Pancreas (tissue), 10 donors: ENCODE measurements at regions not wholly inside any gene's neighbourhood (a gene's known extent, or its start where the extent isn't known, plus 50 kb on each side); places are given as distances from the start of the nearest gene placed in this dataset.

ENCODE experiments used
- ATAC-seq, 4 donors: fragments of 200-7000 bp; cut with Tn5 transposase; one replicate each; pipeline versions ENCODE4 v1.8.0 to v1.9.1; 2020; ENCODE audit warnings: mild to moderate bottlenecking in 4 of 4, moderate library complexity in 4 of 4
- DNase-seq, 6 donors: peaks; one replicate each; pipeline ENCODE4 v3.0.0-alpha.2; 2020
- FAIRE-seq: peaks from 2 replicates; lab custom pipeline; 2012; peaks lifted over from hg19 to GRCh38; lab: Jason Lieb, UNC
- H3K27ac ChIP-seq, 4 donors: fragments of 200-600 bp; sonication (generic); 1 replicate in 3 of 4; 2 replicates in 1 of 4; pipeline versions ENCODE4 v1.5.0 to v1.8.0; 2020
- H3K27me3 ChIP-seq, 4 donors: fragments of 200-600 bp; one replicate each; pipeline ENCODE4 v1.8.0; 2021
- H3K36me3 ChIP-seq, 3 donors: fragments of 200-600 bp; sonication (generic) in 1 of 3; one replicate each; pipeline versions ENCODE4 v1.5.0 to v1.8.0; 2020 to 2021
- H3K4me1 ChIP-seq, 3 donors: fragments of 200-600 bp; one replicate each; pipeline ENCODE4 v1.8.0; 2021
- H3K4me3 ChIP-seq, 4 donors: fragments of 200-600 bp; sonication (generic) in 2 of 4; one replicate each; pipeline versions ENCODE4 v1.5.0 to v1.8.0; 2020 to 2021
- H3K9me3 ChIP-seq, 4 donors: fragments of 200-600 bp; one replicate each; pipeline ENCODE4 v1.8.0; 2021
- CTCF ChIP-seq, 4 donors: fragments of 200-600 bp; sonication (generic) in 3 of 4; IDR thresholded peaks; one replicate each; pipeline versions ENCODE4 v1.5.0 to v1.8.0; 2021; ENCODE audit warnings: antibody characterized with exemption in 4 of 4
- WGBS, 2 donors: extraction: QIAGEN DNeasy Blood & Tissue Kit; methylation state at CpG; one replicate each; pipeline ENCODE4 v1.1.7; 2013; 5-methylcytosine and 5-hydroxymethylcytosine counted together
- intact Hi-C, 3 donors: fragments of 100-400 bp; cut with DNase I; formaldehyde crosslinking; loops; one replicate each; pipeline versions ENCODE4 v1.11.1 to v1.14.2; 2022
- donor health status: healthy with polysubstance abuse.
- donor health status: DM: no; HTN: no; CAD: no; lungs with moderate emphysema.
- donor health status: DM: no; HTN: no; CAD: no.
- donor health status: control.
- donor health status: control.
- donor health status: Bipolar disorder and iron deficiency.
- donor health status: DM: yes; HTN: yes; CAD: no.
- donor health status: DM: no; HTN: no; CAD: no.
- donor health status: DM: no; HTN: no; CAD: no.
- donor health status: DM: yes; HTN: yes; CAD: no.

DNA sequence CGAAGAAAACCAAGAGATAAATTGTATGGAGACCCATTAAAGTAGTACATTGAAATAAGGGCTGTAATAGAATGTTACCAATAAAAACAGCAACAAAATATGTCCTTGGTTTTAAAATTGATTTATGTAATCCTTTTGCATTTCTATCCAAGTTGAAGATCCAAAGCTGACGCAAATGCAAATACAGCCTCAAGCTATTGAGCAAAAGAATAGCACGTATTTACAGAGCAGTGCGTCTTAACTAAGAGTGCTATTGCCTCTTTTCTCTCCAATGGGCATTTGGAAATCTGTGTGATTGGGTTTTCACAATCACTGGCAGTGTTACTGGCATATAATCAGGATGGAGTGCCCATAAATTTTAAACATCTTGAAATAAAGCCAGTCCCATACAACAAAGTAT, 417.4 kb downstream of the TLL1 start:
- FAIRE-seq: no peak
- DNase-seq: no peak
- no peak for ATAC-seq
- no peaks in the 10 kb centered on the region for H3K36me3 ChIP-seq
- intact Hi-C loops: no loop called here
- H3K4me1 ChIP-seq: no peaks in the 10 kb centered on the region
- no peaks in the 10 kb centered on the region for H3K9me3 ChIP-seq
- TF ChIP-seq CTCF (IDR thresholded peaks at IDR 0.05): no peak
- H3K4me3 ChIP-seq: no peak overlapping the region
- no peaks in the 10 kb centered on the region for H3K27me3 ChIP-seq
- WGBS, 2 donors: 40 to 51% methylated on average over 4 of the region's 4 CpGs
- no peak overlapping the region for H3K27ac ChIP-seq

GRCh38 chr4:166293556-166293955, 420.5 kb downstream of the TLL1 start:
- no peak overlapping the region for H3K27ac ChIP-seq
- TF ChIP-seq CTCF (IDR thresholded peaks at IDR 0.05): no peak
- intact Hi-C loops: no loop called here
- no peaks in the 10 kb centered on the region for H3K9me3 ChIP-seq
- H3K4me1 ChIP-seq: no peaks in the 10 kb centered on the region
- no peak for ATAC-seq
- FAIRE-seq: no peak
- no peak overlapping the region for H3K4me3 ChIP-seq
- H3K27me3 ChIP-seq: no peaks in the 10 kb centered on the region
- WGBS, 2 donors: 26 to 37% methylated on average over 2 of the region's 2 CpGs
- H3K36me3 ChIP-seq: no peaks in the 10 kb centered on the region
- no peak for DNase-seq

DNA sequence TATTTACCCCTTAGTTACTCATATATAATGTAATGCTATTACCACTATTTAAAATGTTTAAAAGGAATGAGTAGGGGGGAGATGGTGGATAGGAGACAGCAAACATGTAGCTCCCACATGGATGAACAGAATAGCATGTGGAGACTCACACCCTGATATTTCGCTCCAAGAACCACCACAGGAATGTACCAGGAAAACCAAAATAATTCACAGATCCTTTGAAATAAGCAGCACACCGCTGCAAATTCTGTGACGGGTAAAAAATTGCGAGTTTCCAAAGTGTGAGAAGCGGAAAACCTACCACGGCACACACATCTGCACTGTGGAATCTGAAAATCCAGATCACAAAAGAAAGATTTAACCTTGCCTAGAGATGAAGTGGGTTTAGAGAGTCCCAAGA, 428.2 kb downstream of the TLL1 start:
- H3K4me3 ChIP-seq: no peak overlapping the region
- FAIRE-seq (no peak), DNase-seq (no peak), ATAC-seq (no peak)
- no peaks in the 10 kb centered on the region for H3K9me3 ChIP-seq
- H3K27me3 ChIP-seq: no peaks in the 10 kb centered on the region
- H3K27ac ChIP-seq: no peak overlapping the region
- 76 to 85% methylated on average over 6 of the region's 6 CpGs for WGBS, 2 donors
- intact Hi-C loops: no loop called here
- no peak for TF ChIP-seq CTCF (IDR thresholded peaks at IDR 0.05)
- no peaks in the 10 kb centered on the region for H3K36me3 ChIP-seq
- no peaks in the 10 kb centered on the region for H3K4me1 ChIP-seq

- ATAC-seq: no peak
- no peak for DNase-seq
- Histone ChIP-seq H3K4me3 (no peak overlapping the region), H3K4me1 (no peaks in the 10 kb centered on the region), H3K27ac (no peak overlapping the region), H3K36me3 (no peaks in the 10 kb centered on the region), H3K9me3 (no peaks in the 10 kb centered on the region), H3K27me3 (no peaks in the 10 kb centered on the region)
- intact Hi-C loops: no loop called here
- TF ChIP-seq CTCF (IDR thresholded peaks at IDR 0.05): no peak
- WGBS, 2 donors: 71 to 74% methylated on average over 4 of the region's 4 CpGs
- FAIRE-seq: no peak
Observed at GRCh38 chr4:166308647-166309046, 435.6 kb downstream of the TLL1 start.

DNA sequence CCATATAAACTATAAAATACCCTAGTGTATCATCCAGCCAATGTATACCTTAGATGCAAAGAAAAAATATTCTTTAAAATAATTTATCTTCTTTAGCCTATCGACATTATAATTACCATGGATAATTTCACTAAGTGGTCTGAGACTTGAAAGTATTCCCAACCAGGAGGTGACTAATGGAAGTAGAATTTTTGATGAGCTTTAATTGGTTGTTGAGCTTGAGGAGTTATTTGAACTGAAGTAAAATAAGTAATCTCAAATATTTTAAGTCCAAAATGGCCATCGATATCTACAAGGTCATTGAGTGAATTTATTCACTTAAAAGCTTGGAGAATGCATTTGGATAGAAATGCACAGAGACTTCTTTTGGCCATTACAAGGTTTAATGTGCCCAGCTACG, 436.2 kb downstream of the TLL1 start:
- DNase-seq (no peak), FAIRE-seq (no peak), ATAC-seq (no peak)
- Histone ChIP-seq H3K27me3 (no peaks in the 10 kb centered on the region), H3K36me3 (no peaks in the 10 kb centered on the region), H3K4me1 (no peaks in the 10 kb centered on the region), H3K9me3 (no peaks in the 10 kb centered on the region), H3K27ac (no peak overlapping the region), H3K4me3 (no peak overlapping the region)
- intact Hi-C loops: no loop called here
- no peak for TF ChIP-seq CTCF (IDR thresholded peaks at IDR 0.05)
- 61 to 66% methylated on average over 3 of the region's 3 CpGs for WGBS, 2 donors
